HFFc6 (cell line): ENCODE measurements at regions not wholly inside any gene's neighbourhood (a gene's known extent, or its start where the extent isn't known, plus 50 kb on each side); places are given as distances from the start of the nearest gene placed in this dataset.
"Not testable (repeated sequence)": the region's sequence is repeated elsewhere in the genome, so short reads cannot be mapped to it uniquely, and the experiment has no call there.

ENCODE experiments used
- DNase-seq: peaks from one replicate; pipeline ENCODE4 v3.0.0-alpha.2; 2018
- H3K27ac Mint-ChIP-seq: 2 replicates; pipeline ENCODE4 v1.8.0; 2020; ENCODE audit warnings: mild to moderate bottlenecking, mixed read lengths
- H3K27me3 Mint-ChIP-seq: 2 replicates; pipeline ENCODE4 v1.8.0; 2021; ENCODE audit warnings: mild to moderate bottlenecking, moderate library complexity, mixed read lengths; ENCODE audit not compliant: insufficient read depth
- H3K36me3 Mint-ChIP-seq: 2 replicates; pipeline ENCODE4 v1.8.0; 2021; ENCODE audit warnings: low read depth, mixed read lengths
- H3K4me1 Mint-ChIP-seq: 2 replicates; pipeline ENCODE4 v1.8.0; 2020; ENCODE audit warnings: low read depth, mixed read lengths
- H3K4me3 Mint-ChIP-seq: 2 replicates; pipeline ENCODE4 v1.8.0; 2020; ENCODE audit warnings: mild to moderate bottlenecking, moderate library complexity, mixed read lengths
- H3K9me3 Mint-ChIP-seq: 2 replicates; pipeline ENCODE4 v1.8.0; 2020; ENCODE audit warnings: mild to moderate bottlenecking, mixed read lengths
- CTCF ChIP-seq: fragments of 200-600 bp; sonication (generic); IDR thresholded peaks from 2 replicates; pipeline ENCODE4 v1.5.0; 2021; ENCODE audit warnings: antibody characterized with exemption, mild to moderate bottlenecking

GRCh38 chr15:20355256-20355868 is 186.2 kb downstream of the GOLGA6L6 start:
- Mint-ChIP-seq H3K9me3 (peaks cover 35% of the 10 kb centered on the region), H3K27ac (no peak overlapping the region), H3K36me3 (peaks cover 3% of the 10 kb centered on the region; the same call in 1 of the 2 replicates), H3K4me3 (no peak overlapping the region), H3K4me1 (no peaks in the 10 kb centered on the region), H3K27me3 (no peaks in the 10 kb centered on the region)
- DNase-seq, result no peak
- TF ChIP-seq CTCF, result no peak

GRCh38 chr15:20354884-20355223 is 186.7 kb downstream of the GOLGA6L6 start:
- peaks cover 40% of the 10 kb centered on the region for H3K9me3 Mint-ChIP-seq
- not testable (repeated sequence) for H3K36me3 Mint-ChIP-seq, H3K4me1 Mint-ChIP-seq, H3K27me3 Mint-ChIP-seq, H3K4me3 Mint-ChIP-seq, DNase-seq, H3K27ac Mint-ChIP-seq

DNA sequence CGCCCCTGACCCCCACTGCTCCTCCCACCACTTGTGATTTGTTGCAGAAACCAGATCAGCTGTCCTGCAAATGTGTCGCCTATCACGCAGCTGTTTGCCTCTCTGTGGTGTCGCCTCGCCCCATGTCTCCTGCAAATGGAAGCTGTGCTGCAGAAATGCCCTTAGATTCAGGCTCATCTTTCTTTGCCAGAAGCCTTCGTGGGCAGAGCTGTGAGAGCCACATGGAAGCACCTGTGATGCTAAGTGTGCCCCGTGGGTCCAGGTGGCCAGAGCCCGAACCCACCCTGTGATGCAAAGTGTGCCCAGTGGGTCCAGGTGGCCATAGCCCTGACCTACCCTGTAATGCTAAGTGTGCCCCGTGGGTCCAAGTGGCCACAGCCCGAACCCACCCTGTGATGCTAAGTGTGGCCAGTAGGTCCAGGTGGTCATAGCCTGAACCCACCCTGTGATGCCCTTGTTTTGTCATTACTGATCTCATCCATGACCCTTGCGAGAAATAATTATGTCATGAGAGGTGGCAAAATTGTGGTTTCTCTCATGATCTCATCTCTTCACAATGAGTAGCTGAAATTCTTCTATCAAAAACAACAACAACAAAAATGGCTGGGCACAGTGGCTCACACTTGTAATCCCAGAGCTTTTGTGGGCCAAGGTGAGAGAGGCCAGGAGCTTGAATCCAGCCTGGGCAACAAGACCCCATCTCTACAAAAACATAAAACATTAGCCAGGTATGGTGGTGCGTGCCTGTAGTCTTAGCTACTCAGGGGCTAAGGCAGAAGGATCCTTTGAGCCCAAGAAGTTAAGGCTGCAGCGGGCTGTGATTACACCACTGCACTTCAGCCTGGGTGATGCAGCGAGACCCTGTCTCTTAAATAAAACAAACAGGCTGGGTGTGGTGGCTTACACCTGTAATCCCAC is 187.4 kb downstream of the GOLGA6L6 start:
- DNase-seq, result no peak
- Mint-ChIP-seq H3K27ac (no peak overlapping the region), H3K36me3 (peaks cover 5% of the 10 kb centered on the region), H3K4me1 (no peaks in the 10 kb centered on the region), H3K9me3 (peaks cover 44% of the 10 kb centered on the region), H3K27me3 (no peaks in the 10 kb centered on the region), H3K4me3 (no peak overlapping the region)
- no peak for TF ChIP-seq CTCF

GRCh38 chr15:20352241-20353200 is 189.1 kb downstream of the GOLGA6L6 start:
- no peak overlapping the region for H3K27ac Mint-ChIP-seq
- no peak overlapping the region for H3K4me3 Mint-ChIP-seq
- TF ChIP-seq CTCF, result no peak
- no peaks in the 10 kb centered on the region for H3K27me3 Mint-ChIP-seq
- peaks cover 44% of the 10 kb centered on the region for H3K9me3 Mint-ChIP-seq
- no peaks in the 10 kb centered on the region for H3K4me1 Mint-ChIP-seq
- DNase-seq, result no peak
- H3K36me3 Mint-ChIP-seq, result peaks cover 5% of the 10 kb centered on the region

GRCh38 chr15:20351448-20351971 is 190.1 kb downstream of the GOLGA6L6 start:
- no peaks in the 10 kb centered on the region for H3K27me3 Mint-ChIP-seq
- no peak for DNase-seq
- H3K27ac Mint-ChIP-seq, result no peak overlapping the region
- H3K4me1 Mint-ChIP-seq, result no peaks in the 10 kb centered on the region
- no peak overlapping the region for H3K4me3 Mint-ChIP-seq
- H3K36me3 Mint-ChIP-seq, result peaks cover 5% of the 10 kb centered on the region
- H3K9me3 Mint-ChIP-seq, result peaks cover 40% of the 10 kb centered on the region
- TF ChIP-seq CTCF, result no peak
